NCI-H226 (cell line): ENCODE measurements at regions not wholly inside any gene's neighbourhood (a gene's known extent, or its start where the extent isn't known, plus 50 kb on each side); places are given as distances from the start of the nearest gene placed in this dataset.
"Not testable (repeated sequence)": the region's sequence is repeated elsewhere in the genome, so short reads cannot be mapped to it uniquely, and the experiment has no call there.

Experiments
- DNase-seq: peaks from one replicate; pipeline ENCODE4 v3.0.0-alpha.2; 2015

- not testable (repeated sequence) for DNase-seq
Observed at GRCh38 chr15:83335542-83335941, 51.1 kb upstream of the BNC1 start.

- no peak for DNase-seq
Observed at GRCh38 chr15:83339396-83339795, 54.9 kb upstream of the BNC1 start.

GRCh38 chr15:83340087-83340486 lies 55.6 kb upstream of the BNC1 start:
- DNase-seq, result no peak

GRCh38 chr15:83346342-83346741 lies 61.9 kb upstream of the BNC1 start:
- no peak for DNase-seq

- DNase-seq, result no peak
Observed at GRCh38 chr15:83352119-83352518, 67.7 kb upstream of the BNC1 start.

GRCh38 chr15:83356501-83357399 lies 72.3 kb upstream of the BNC1 start:
- no peak for DNase-seq

- no peak for DNase-seq
Observed at GRCh38 chr15:83358972-83359564, 74.6 kb upstream of the BNC1 start.

- no peak for DNase-seq
Observed at GRCh38 chr15:83362706-83363105, 78.2 kb upstream of the BNC1 start.

- DNase-seq, result no peak
Observed at GRCh38 chr15:83364501-83364900, 80.0 kb upstream of the BNC1 start.

- DNase-seq, result peak; percentile 99
Observed at GRCh38 chr15:83365370-83365938, 81.0 kb upstream of the BNC1 start.

GRCh38 chr15:83372434-83372891 lies 74.7 kb upstream of the SH3GL3 start:
- DNase-seq, result peak; percentile 95

- DNase-seq, result no peak
Observed at GRCh38 chr15:83378921-83379578, 68.1 kb upstream of the SH3GL3 start.

GRCh38 chr15:83379579-83379959 lies 67.6 kb upstream of the SH3GL3 start:
- peak; percentile 89 for DNase-seq

- peak; percentile 69 for DNase-seq
Observed at GRCh38 chr15:83380059-83380458, 67.1 kb upstream of the SH3GL3 start.

GRCh38 chr15:83380682-83381081 lies 66.5 kb upstream of the SH3GL3 start:
- DNase-seq, result peak; percentile 69

GRCh38 chr15:83383608-83384139 lies 63.5 kb upstream of the SH3GL3 start:
- not testable (repeated sequence) for DNase-seq

- DNase-seq, result no peak
Observed at GRCh38 chr15:83396101-83396500, 51.0 kb upstream of the SH3GL3 start.
